Activated T-helper 1 cell treated with anti-CD3 and anti-CD28 coated beads, Interleukin-12 subunit alpha, Interleukin-12 subunit beta, Interleukin-2, Interleukin-4 antibody, amounts not matched to agents 30 ng/mL and 10 ng/mL and 1 ng/mL, durations not matched to agents 14 hours and 24 hours and 36 hours (primary cell): ENCODE measurements at regions not wholly inside any gene's neighbourhood (a gene's known extent, or its start where the extent isn't known, plus 50 kb on each side); places are given as distances from the start of the nearest gene placed in this dataset.
"Not testable (repeated sequence)": the region's sequence is repeated elsewhere in the genome, so short reads cannot be mapped to it uniquely, and the experiment has no call there.

Source experiments
- DNase-seq: peaks from one replicate; pipeline ENCODE4 v3.0.0; 2021; ENCODE audit warnings: low spot score
- H3K27ac Mint-ChIP-seq: one replicate; pipeline ENCODE4 v1.8.0; 2021; ENCODE audit warnings: mild to moderate bottlenecking, mixed read lengths
- H3K27me3 Mint-ChIP-seq: one replicate; pipeline ENCODE4 v1.8.0; 2022; ENCODE audit warnings: mild to moderate bottlenecking, moderate library complexity, mixed read lengths; ENCODE audit not compliant: insufficient read depth
- H3K36me3 Mint-ChIP-seq: one replicate; pipeline ENCODE4 v1.8.0; 2021; ENCODE audit warnings: low read depth, mixed read lengths
- H3K4me1 Mint-ChIP-seq: one replicate; pipeline ENCODE4 v1.8.0; 2021; ENCODE audit warnings: low read depth, mixed read lengths
- H3K4me3 Mint-ChIP-seq: one replicate; pipeline ENCODE4 v1.8.0; 2021; ENCODE audit warnings: mild to moderate bottlenecking, moderate library complexity, mixed read lengths
- H3K9me3 Mint-ChIP-seq: one replicate; pipeline ENCODE4 v1.8.0; 2021; ENCODE audit warnings: mixed read lengths
- intact Hi-C: fragments of 100-400 bp; cut with micrococcal nuclease; formaldehyde crosslinking; loops from one replicate; pipeline ENCODE4 v1.15.1; 2024

DNA sequence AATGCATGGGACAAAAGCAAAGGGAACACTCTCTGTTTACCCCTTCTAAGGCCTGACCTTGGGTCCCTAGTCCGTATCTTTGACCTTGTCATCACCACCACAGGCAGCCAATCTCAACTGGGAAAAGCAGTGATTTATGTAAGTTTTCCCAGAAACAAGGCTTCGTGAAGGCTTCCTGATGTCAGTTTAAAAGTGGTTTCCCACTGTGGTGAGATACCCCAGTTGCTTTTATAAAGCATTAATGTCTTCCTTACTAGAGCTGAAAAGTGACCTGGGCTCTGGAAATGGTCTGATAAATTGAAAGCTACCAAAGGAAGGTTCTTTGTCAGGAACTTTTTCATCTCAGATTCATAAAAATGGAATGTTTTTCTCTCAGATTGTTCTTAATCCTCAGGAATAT lies 536.4 kb upstream of the PTBP2 start:
- Mint-ChIP-seq H3K27ac (no peak overlapping the region), H3K27me3 (no peaks in the 10 kb centered on the region), H3K36me3 (no peaks in the 10 kb centered on the region), H3K4me1 (no peaks in the 10 kb centered on the region), H3K4me3 (no peak overlapping the region), H3K9me3 (no peaks in the 10 kb centered on the region)
- no peak for DNase-seq
- intact Hi-C loops = no loop called here

DNA sequence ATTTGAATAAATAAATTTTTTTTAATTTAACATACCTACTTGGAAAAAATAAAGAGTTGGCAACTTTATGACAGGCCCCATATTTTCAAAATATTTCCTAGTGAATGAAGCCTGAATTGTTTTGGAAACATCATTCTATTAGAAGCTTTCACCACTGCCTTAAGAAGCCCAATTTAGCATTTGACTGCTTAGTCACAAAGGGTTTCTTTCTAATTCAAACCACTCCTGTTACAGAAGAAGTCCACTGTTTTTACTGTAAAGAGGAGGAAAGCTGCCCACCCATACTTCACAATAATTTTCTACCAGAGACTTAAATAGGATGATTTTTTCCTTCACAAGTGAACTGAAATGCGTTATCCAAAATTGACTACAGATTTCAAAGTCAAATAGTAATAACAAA lies 534.6 kb upstream of the PTBP2 start:
- Mint-ChIP-seq H3K27me3 (no peaks in the 10 kb centered on the region), H3K9me3 (peaks cover 3% of the 10 kb centered on the region), H3K4me3 (no peak overlapping the region), H3K27ac (no peak overlapping the region), H3K4me1 (no peaks in the 10 kb centered on the region), H3K36me3 (no peaks in the 10 kb centered on the region)
- intact Hi-C loops = no loop called here
- DNase-seq = no peak

DNA sequence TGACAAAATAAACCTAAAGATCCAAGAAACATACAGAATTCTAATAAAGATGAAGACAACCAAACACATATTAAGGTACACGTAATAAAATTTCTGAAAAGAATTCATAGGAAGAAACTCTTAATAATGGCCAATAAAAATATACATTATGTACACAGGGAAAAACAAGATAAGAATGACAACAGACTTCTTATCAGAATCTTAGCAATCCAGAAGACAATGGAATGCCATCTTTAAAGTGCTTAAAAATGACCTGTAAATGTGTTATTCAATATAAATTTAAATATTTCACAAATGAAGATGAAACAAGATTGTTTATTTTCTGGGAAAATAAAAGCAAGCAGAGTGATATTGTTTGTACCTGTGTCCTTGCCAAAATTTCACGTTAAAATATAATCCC lies 530.4 kb upstream of the PTBP2 start:
- H3K27me3 Mint-ChIP-seq = no peaks in the 10 kb centered on the region

DNA sequence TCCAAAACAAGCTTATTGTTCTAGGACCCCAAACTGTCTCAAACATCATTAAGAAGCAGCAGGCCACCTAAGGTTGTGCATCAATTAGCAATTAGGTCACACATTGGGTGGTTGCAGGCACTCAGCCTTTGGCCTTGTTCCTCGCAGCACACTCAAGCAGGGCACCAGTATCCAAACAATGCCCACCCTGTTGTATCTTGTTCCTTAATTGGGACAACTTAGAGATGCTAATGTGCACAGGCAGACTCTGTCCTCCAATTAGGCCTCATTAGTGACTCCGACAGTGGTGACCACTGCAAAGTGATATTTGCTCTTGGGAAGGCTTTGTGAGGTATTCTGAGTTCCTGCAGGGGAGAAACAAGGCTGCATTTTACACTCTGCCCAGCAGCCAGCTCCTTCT lies 515.1 kb upstream of the PTBP2 start:
- Mint-ChIP-seq H3K4me3 (no peak overlapping the region), H3K27ac (no peak overlapping the region), H3K4me1 (no peaks in the 10 kb centered on the region), H3K36me3 (no peaks in the 10 kb centered on the region), H3K9me3 (no peaks in the 10 kb centered on the region), H3K27me3 (peaks cover 2% of the 10 kb centered on the region)
- intact Hi-C loops = no loop called here
- DNase-seq = no peak

More for the DNA sequence above, 530.4 kb upstream of the PTBP2 start:
- Mint-ChIP-seq H3K4me1 (no peaks in the 10 kb centered on the region), H3K27ac (no peak overlapping the region), H3K4me3 (no peak overlapping the region), H3K36me3 (no peaks in the 10 kb centered on the region), H3K9me3 (peaks cover 3% of the 10 kb centered on the region)
- intact Hi-C loops = no loop called here
- no peak for DNase-seq

DNA sequence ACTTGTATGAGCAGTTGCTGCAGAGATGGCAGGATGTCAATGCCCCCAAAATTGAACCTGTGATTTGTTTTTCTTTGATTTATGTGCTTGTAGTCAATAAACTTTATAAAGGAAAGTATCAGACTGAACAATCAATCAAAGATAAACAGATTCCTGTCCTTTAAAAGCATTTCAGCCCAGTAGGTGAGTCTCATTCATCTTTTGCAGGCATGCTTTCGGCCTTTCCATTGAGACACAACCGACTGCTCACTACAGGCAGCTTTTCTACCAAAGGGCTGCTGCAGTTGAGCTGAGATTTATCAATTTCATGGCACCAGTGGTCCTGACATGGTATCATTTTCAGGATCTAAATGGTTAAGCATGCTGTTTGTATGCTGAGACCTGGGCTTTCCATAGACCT lies 513.6 kb upstream of the PTBP2 start:
- no peak overlapping the region for H3K27ac Mint-ChIP-seq
- no peaks in the 10 kb centered on the region for H3K9me3 Mint-ChIP-seq
- intact Hi-C loops = no loop called here
- no peaks in the 10 kb centered on the region for H3K36me3 Mint-ChIP-seq
- no peak for DNase-seq
- peaks cover 2% of the 10 kb centered on the region for H3K27me3 Mint-ChIP-seq
- H3K4me1 Mint-ChIP-seq = no peaks in the 10 kb centered on the region
- no peak overlapping the region for H3K4me3 Mint-ChIP-seq

DNA sequence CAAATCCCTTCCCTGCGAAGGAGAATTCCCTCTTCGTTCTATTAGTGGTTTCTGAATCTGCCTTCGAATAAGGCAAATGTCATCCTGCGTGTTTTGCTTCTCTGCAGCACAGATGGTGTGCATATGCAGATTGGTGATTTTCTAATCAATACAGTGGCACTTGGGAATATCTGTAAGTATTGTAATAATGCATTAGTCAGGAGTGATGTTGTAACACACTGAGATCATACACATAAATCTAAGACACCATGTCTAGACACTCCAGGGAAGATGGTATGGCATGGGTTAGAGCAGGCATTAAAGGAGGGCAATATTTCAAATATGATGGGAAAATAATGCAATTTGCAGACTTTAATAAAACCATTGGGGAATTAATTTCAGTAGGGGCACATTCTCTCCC lies 513.2 kb upstream of the PTBP2 start:
- Mint-ChIP-seq H3K4me1 (no peaks in the 10 kb centered on the region), H3K27me3 (peaks cover 2% of the 10 kb centered on the region), H3K36me3 (no peaks in the 10 kb centered on the region), H3K4me3 (no peak overlapping the region), H3K27ac (no peak overlapping the region), H3K9me3 (no peaks in the 10 kb centered on the region)
- DNase-seq = no peak
- intact Hi-C loops = no loop called here

DNA sequence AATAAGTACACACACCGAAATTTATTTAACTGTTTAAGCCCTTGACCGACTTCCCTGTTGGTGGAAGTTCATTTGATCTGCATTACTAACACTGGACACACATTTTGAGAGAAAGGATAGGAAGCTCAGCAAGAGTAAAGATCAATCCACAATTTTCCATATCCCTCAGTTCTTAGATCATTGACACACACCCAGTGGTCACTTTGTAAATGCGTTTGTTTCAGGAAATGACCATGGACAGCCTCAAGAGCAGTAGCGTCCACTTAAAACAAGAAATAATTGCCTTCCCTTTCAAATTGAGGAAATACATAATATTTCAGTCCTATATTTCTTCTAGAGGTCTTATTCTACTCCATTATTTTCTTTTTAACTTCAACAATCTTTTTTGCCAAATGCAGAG lies 511.5 kb upstream of the PTBP2 start:
- intact Hi-C loops = no loop called here
- H3K27ac Mint-ChIP-seq = no peak overlapping the region
- H3K4me1 Mint-ChIP-seq = no peaks in the 10 kb centered on the region
- no peaks in the 10 kb centered on the region for H3K9me3 Mint-ChIP-seq
- DNase-seq = no peak
- H3K36me3 Mint-ChIP-seq = no peaks in the 10 kb centered on the region
- H3K4me3 Mint-ChIP-seq = no peak overlapping the region
- peaks cover 2% of the 10 kb centered on the region for H3K27me3 Mint-ChIP-seq

DNA sequence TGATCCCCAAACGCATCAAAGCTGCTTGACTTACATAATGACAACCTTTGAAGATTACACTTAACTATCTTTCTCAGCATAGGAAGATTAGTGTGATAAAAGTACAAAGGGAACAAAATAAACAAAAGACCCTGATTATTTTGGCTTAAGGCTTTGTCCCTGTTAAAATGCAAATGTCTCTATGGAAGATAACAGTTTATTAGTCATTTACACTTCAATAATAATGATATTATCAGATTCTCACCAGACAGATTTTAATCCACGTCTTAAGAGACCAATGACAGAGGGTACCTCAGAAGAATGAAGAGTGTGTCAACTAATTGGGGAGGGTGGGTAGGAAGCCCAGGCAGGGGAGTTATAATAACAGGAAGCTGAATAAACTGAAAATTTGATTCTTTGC lies 510.4 kb upstream of the PTBP2 start:
- DNase-seq = no peak
- Mint-ChIP-seq H3K27me3 (peaks cover under 1% of the 10 kb centered on the region), H3K9me3 (peaks cover 3% of the 10 kb centered on the region), H3K27ac (no peak overlapping the region), H3K36me3 (no peaks in the 10 kb centered on the region), H3K4me1 (no peaks in the 10 kb centered on the region), H3K4me3 (no peak overlapping the region)
- intact Hi-C loops = no loop called here

DNA sequence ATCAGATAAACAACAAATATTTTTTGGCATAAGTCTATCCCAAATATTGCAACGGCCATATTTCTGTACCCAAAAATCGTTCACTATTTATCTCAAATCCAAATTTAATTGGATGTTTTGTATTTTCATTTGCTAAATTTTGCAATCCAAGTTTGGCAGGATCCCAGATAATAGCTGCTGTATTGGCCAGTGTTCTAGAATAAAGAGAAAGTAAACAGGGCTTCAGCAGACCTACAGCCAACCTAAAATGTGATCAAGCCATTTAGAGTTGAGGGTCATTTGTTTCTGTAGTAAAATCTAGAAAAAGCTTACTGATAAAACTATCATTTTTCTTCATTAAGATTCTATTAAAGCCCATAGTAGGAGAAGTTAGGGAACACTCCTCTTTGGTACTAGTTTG lies 506.6 kb upstream of the PTBP2 start:
- no peaks in the 10 kb centered on the region for H3K36me3 Mint-ChIP-seq
- no peak overlapping the region for H3K27ac Mint-ChIP-seq
- DNase-seq = no peak
- H3K27me3 Mint-ChIP-seq = no peaks in the 10 kb centered on the region
- no peak overlapping the region for H3K4me3 Mint-ChIP-seq
- peaks cover 3% of the 10 kb centered on the region for H3K9me3 Mint-ChIP-seq
- H3K4me1 Mint-ChIP-seq = no peaks in the 10 kb centered on the region
- intact Hi-C loops = no loop called here

DNA sequence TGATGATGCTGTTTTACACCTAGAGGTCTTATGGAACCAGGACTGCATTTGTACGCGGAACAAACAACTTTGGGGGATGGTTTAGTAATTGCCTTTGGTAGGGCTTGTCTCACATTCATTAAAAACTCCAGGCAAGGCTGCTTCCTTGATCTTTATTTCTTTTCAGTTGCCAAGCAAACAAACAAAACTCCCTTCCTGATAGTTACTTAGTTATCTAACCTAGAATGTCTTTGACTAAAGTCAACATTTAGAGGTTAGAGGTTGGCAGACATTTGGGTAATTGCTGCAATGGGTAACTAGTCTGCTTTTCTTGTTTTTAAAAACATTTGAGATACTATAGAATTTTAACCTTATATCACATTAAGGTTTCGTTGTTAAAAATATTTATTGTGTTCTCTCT lies 500.9 kb upstream of the PTBP2 start:
- Mint-ChIP-seq H3K27me3 (no peaks in the 10 kb centered on the region), H3K4me3 (no peak overlapping the region), H3K36me3 (no peaks in the 10 kb centered on the region), H3K4me1 (no peaks in the 10 kb centered on the region), H3K9me3 (no peaks in the 10 kb centered on the region), H3K27ac (no peak overlapping the region)
- intact Hi-C loops = no loop called here
- no peak for DNase-seq

DNA sequence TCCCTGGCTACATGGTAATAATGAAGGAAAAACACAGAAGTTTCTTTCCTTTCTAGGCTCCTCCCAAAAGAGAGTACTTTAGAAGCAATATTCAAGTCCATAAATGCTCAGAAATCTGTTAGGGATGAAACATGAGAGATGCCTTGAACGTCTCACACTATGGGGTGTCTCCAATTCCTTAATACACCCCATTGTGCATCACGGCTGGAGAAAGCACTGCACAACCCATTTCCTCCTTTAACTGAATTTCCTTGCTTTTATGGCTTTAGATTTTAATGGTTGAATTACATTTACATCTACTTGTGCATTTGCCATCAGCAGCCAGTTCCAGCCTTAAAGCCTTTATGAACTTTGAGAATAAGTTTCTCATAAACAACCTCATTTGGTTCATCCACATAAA lies 498.9 kb upstream of the PTBP2 start:
- Mint-ChIP-seq H3K9me3 (no peaks in the 10 kb centered on the region), H3K36me3 (no peaks in the 10 kb centered on the region), H3K27ac (no peak overlapping the region), H3K4me1 (no peaks in the 10 kb centered on the region), H3K27me3 (no peaks in the 10 kb centered on the region), H3K4me3 (no peak overlapping the region)
- no peak for DNase-seq
- intact Hi-C loops = no loop called here

DNA sequence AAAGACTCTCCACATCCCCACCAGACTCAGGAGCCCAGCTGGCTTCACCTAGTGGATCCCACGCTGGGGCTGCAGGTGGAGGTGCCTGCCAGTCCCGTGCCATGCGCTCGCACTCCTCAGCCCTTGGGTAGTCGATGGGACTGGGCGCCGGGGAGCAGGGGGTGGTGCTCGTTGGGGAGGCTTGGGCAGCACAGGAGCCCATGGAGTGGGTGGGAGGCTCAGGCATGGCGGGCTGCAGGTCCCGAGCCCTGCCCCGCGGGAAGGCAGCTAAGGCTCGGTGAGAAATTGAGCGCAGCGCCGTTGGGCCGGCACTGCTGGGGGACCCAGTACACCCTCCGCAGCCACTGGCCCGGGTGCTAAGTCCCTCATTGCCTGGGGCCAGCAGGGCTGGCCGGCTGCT lies 497.4 kb upstream of the PTBP2 start:
- not testable (repeated sequence) for H3K27me3 Mint-ChIP-seq

DNA sequence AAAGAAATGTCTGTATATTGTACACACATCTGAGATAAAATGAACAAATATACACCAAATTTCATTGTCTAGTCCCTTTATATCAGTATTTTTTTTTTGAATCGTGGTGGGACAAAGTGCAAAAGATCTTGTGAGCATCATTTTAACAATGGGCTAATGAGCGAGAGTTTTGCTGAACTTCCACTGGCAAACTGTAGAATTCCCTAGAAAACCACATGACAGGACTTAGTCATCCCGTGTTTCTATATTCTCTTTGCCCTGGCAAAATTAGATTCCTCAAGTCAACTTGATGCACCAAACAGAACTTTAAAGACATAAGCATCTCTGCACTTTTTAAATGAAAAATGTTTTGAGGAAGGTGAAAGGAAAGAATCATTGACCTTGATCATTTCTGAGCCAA lies 488.2 kb upstream of the PTBP2 start:
- Mint-ChIP-seq H3K9me3 (no peaks in the 10 kb centered on the region), H3K4me1 (no peaks in the 10 kb centered on the region), H3K27me3 (no peaks in the 10 kb centered on the region), H3K36me3 (no peaks in the 10 kb centered on the region), H3K4me3 (no peak overlapping the region), H3K27ac (no peak overlapping the region)
- intact Hi-C loops = no loop called here
- DNase-seq = no peak

More for the DNA sequence above, 497.4 kb upstream of the PTBP2 start:
- H3K4me1 Mint-ChIP-seq, H3K9me3 Mint-ChIP-seq, H3K27ac Mint-ChIP-seq, DNase-seq, H3K4me3 Mint-ChIP-seq, H3K36me3 Mint-ChIP-seq, intact Hi-C loops: not testable (repeated sequence)

DNA sequence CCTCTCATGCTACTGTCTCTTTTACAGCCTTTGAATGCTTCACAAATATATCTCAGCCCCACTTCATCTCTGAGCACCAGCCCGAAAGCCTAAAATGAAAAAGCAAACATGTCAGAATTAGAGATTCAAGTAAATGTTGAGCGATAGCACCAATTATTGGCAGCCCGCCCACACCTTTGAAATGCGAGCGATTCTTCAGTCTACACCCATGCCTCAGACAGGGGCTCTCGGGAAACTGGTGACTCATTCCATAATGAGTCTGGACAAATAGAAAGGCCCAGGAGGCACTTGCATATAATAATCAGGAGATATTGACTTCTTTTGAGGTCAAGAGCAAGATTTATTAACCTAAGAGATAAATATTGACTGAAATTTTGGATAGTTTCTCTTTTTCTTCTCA lies 487.3 kb upstream of the PTBP2 start:
- no peak for DNase-seq
- H3K9me3 Mint-ChIP-seq = no peaks in the 10 kb centered on the region
- H3K27ac Mint-ChIP-seq = no peak overlapping the region
- intact Hi-C loops = no loop called here
- H3K4me3 Mint-ChIP-seq = no peak overlapping the region
- no peaks in the 10 kb centered on the region for H3K4me1 Mint-ChIP-seq
- no peaks in the 10 kb centered on the region for H3K36me3 Mint-ChIP-seq
- no peaks in the 10 kb centered on the region for H3K27me3 Mint-ChIP-seq
